NCI-H1417 (cell line): ENCODE measurements at regions not wholly inside any gene's neighbourhood (a gene's known extent, or its start where the extent isn't known, plus 50 kb on each side); places are given as distances from the start of the nearest gene placed in this dataset.
"Not testable (repeated sequence)": the region's sequence is repeated elsewhere in the genome, so short reads cannot be mapped to it uniquely, and the experiment has no call there.

ENCODE experiments used
- DNase-seq, 3 experiments: peaks; one replicate each; lab custom pipeline; 2025; lab: John Stamatoyannopoulos, UW

GRCh38 chr14:88929656-88930436 is 105.4 kb downstream of the TTC8 start:
- DNase-seq: no peak

DNA sequence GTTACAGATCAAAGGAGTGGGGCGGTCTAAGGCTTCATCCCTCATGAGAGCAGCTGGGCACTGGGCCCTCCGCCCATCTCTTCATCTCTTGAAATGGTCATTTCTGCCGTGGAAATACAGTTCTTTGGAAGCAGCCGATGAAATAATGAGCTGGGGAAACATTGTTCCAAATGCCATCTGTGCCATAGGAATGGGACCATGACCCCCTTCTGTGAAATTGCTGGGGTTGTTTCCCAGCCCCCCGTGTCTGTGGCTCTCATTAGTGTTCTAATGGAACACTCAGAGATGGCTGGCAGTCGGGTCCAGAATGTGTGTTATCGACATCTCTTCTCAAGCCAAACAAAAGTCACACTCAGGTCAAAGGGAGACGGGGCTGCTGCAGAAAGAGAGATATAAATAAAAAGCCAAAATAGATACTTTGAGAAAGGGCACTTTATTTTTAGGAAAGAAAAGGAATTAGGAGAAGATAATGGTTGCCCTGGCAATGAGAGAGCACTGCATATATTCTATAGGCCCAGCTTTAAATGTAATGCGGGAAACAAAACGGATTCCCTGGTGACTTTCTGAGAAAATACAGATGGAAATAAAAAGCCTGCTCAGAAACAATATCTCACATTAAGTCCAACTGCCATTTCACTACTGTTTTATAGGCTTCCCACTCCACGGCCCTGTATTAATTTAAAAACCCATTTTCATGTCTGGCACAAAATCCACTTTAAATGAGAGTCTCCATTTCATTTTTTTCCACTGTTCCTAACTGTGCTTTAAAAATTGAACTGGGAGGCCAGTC is 107.1 kb downstream of the TTC8 start:
- DNase-seq: no peak

DNA sequence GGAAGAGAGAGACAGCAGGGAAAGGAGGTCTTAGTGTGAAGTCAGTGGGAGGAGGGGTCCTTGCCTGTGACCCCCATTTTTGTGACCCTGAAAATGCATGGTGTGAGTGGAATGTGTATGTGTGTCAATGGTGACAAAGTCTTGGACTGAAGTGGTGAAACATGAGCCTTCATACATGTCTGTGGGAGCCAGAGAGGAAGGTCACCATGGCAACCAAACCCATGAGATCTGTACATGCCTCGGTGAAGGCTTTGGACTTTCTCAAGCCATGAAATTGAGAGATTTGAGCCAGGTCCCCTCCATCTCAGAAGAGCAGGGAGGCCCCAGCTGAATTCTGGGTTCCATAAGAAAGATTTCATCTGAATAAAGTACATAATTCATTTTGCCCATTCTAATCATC is 108.7 kb downstream of the TTC8 start:
- peak; percentile 15 to 66 (median 56) for DNase-seq

DNA sequence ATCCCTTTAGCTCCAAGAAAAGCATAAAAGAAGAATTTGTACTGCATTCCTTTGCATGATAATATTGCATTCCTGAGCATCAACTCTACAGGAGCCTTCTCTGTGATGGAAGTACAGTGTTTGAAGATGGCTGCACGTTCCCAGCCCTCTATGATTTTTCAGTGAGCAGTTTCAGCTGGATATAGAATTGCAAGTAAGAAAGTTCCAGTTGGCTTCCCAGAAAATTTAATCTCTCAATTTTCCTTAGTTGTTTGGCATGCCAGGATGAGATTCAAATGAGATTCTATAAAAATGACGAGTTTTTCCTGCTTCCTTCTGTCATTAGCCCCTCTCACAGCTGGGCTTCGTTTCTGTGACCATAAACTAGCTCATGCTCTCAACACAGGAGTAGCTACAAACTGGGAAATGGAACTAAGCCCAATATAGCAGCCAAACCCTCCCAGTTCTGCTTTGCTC is 109.9 kb downstream of the TTC8 start:
- DNase-seq: no peak

DNA sequence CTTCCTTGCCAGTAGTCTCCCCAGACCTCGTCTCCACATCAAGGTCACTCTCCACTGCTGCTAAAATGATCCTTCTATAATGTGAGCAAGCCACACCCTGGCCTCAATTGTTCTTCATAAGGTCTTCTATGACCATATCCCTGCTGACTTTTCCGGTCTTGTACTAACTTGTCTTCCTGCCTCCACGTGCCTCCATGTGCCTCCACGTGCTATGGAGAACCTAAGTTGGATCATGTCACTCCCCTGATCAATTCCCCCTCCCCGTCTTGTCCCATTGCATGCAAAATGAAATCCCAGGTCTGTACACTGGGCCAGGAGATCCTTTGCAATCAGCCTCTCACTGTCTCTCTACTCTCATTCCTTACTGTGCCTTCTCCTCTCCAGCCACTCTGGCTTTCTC is 110.6 kb downstream of the TTC8 start:
- DNase-seq: no peak

- DNase-seq: no peak
Measured at GRCh38 chr14:88937706-88938105, 113.3 kb downstream of the TTC8 start.

DNA sequence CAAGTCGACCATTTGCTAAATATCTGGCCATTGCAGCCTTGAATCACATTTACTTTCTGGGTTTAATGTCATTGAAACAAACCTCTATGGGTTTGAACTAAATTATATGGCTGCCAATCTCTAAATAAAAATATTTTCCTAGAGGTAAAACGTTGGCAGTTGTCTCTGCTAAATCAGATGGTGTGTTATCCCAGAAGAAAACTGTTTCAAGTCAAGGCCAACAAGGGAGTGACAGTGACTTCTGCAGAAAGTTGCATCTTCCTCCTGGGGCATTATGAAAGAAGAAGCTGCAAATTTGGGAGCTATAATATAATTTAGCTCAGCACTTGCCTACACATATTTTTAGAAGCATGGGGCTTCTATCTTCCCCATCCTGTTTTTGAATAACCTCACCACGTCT is 116.2 kb downstream of the TTC8 start:
- DNase-seq: no peak

DNA sequence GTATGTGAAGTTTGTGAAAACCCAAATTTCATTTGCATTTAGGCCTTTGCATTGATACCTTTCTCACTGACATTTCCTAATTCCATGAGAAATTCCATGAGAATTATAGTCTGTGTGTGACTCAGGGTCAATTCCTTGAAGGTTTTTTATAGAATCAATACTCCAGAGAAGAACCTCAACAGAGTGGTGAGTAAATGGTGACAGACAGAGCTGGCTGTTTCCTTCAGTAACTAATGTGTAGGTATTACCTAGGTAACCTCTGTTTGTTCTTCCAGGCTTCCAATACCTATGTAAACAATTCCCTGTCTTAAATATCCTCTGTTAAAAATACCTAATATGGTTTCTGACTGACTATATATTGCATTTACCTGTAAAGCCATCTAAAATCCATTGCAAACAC is 117.0 kb downstream of the TTC8 start:
- DNase-seq: no peak

DNA sequence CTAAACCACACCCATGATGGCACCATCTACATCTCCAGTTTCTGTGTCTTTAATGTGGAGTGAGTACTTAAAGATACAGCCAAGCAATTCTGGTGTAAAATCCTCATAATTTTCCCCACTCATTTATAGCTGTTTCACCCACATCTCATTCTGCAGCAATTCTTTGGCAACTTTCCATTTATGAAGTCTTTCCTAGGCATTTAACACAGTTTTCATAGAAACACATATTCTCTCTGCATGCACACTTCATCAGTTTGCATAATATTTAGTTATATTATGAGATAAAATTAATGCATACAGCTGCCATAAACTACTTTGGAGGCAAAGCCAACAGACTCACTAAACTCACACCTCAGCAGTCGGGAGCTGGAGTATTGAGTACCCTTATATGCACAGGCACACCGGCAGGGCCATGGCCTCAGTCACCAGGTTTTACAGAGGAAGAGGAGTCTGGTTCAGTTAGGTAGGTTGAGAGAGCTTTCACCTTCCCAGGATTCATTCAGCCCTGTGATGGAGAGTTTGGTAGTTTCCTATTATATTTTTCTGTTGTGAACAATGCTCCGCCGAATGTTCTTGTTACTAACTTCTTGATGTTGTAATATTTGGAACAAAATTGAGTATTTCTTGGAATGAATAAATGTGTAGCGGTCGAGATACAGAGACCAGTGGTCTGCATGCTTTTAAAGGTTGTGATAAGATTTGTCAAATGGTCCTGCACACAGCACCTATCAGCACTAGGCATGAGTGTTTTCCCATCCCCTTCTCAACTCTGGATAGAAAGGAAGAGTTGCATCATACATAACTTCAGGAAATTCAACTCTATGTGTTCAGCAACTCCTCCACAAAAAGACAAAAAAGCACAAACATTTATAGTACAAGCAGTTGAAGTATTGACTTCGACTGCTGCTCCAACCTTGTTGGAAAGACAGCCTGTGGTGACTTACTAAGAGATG is 123.5 kb downstream of the TTC8 start:
- DNase-seq: no peak

DNA sequence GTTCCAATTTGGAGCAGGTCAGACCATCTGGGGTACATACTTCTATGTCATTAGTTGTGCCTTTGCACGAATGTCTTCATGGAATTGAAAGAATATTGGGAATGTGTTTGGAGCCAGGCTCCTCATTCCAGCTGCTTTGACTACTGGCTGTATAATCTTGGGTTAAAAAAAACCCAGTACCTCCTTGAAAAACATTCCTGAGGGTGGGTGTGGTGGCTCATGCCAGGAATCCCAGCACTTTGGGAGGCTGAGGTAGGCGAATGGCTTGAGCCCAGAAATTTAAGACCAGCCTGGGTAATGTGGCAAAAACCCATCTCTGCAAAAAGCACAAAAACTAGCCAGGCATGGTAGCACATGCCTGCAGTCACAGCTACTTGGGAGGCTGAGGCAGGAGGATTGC is 125.6 kb downstream of the TTC8 start:
- DNase-seq: no peak

GRCh38 chr14:88951370-88951769 is 126.9 kb downstream of the TTC8 start:
- no peak for DNase-seq

GRCh38 chr14:88952901-88953300 is 128.4 kb downstream of the TTC8 start:
- no peak for DNase-seq

GRCh38 chr14:88955455-88955854 is 131.0 kb downstream of the TTC8 start:
- DNase-seq: peak in 1 of 3 experiments; percentile 42

GRCh38 chr14:88960496-88960895 is 136.0 kb downstream of the TTC8 start:
- no peak for DNase-seq

DNA sequence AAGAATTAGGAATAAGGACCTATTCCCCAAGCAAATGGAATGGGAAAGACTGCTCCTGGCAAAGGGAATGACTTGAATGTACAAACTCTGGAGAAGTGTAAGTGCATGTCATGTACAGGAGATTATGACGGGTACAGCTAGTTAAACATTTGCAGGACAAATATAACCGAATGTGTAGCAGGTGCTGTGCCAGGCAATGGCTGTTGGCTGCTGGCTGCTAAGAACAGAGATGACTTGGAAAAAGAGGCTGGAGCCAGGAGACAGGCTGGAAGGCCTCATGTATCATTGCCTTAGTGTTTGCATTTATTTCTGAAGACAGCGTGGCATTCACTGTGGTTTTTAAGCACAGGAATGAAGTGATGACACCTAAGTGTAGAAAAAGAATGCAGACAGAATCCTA is 136.8 kb downstream of the TTC8 start:
- no peak for DNase-seq

GRCh38 chr14:88962356-88962755 is 137.9 kb downstream of the TTC8 start:
- no peak for DNase-seq

DNA sequence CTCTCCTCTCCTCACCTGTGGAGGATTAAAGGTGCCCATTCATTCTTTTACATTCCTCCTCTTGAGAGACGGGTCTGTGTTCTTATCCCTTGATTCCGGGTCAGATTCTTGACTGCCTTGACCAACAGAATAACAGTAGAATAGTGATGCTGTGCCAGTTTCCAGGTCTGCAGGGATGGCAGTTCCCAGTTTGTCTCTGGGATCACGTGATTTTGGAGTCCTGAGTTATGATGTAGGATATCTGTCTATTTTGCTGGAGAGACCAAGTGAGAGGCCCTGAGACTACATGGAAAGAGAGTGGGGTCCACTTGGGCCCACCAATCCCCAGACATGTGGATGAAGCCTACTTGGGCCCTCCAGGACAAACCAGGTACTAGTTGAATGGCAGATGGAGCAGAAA is 142.8 kb downstream of the TTC8 start:
- DNase-seq: no peak

- no peak for DNase-seq
Measured at GRCh38 chr14:88975043-88975830, 150.8 kb downstream of the TTC8 start.

GRCh38 chr14:88975926-88976325 is 151.5 kb downstream of the TTC8 start:
- no peak for DNase-seq

DNA sequence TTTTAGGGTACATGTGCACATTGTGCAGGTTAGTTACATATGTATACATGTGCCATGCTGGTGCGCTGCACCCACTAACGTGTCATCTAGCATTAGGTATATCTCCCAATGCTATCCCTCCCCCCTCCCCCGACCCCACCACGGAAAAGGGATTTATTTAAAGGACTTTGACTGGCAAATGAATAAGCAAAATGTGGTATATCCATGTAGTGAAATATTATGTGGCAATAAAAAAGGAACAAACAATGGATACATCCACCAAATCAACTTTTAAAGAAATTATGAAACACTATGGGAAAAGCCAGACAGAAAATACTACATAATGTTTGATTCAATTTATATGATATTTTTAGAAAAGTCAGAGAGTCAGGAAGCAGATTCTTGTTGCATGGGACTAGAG is 156.5 kb downstream of the TTC8 start:
- DNase-seq: not testable (repeated sequence)

- no peak for DNase-seq
Measured at GRCh38 chr14:88981948-88982347, 157.5 kb downstream of the TTC8 start.
